BJ (cell line): ENCODE measurements at regions not wholly inside any gene's neighbourhood (a gene's known extent, or its start where the extent isn't known, plus 50 kb on each side); places are given as distances from the start of the nearest gene placed in this dataset.
A peak's percentile ranks its signal among the peaks of the same experiment; 100 is the strongest.

ENCODE experiments used
- CTCF ChIA-PET: fragments of 350-600 bp; formaldehyde crosslinking; extraction: SDS; loops from one replicate; lab custom pipeline; 2021; ENCODE audit warnings: antibody characterized with exemption, inconsistent platforms; lab: Yijun Ruan, JAX
- POLR2A ChIA-PET: fragments of 300-600 bp; sonication (Branson Sonifier 250); formaldehyde crosslinking; extraction: SDS; loops from one replicate; lab custom pipeline; 2021; ENCODE audit warnings: antibody characterized with exemption; lab: Charles Lee
- DNase-seq: peaks from one replicate; pipeline ENCODE4 v3.0.0-alpha.2; 2011; ENCODE audit warnings: low read depth
- H3K27me3 ChIP-seq: 2 replicates; pipeline ENCODE4 v1.6.0; 2011; ENCODE audit warnings: low read length; ENCODE audit not compliant: control insufficient read depth, insufficient read depth
- H3K36me3 ChIP-seq: 2 replicates; pipeline ENCODE4 v1.5.1; 2011; ENCODE audit warnings: low read length; ENCODE audit not compliant: control insufficient read depth, insufficient read depth
- H3K4me3 ChIP-seq: 2 replicates; pipeline ENCODE4 v1.5.1; 2011; ENCODE audit warnings: low read depth, mild to moderate bottlenecking, control low read depth, low read length
- TF ChIP-seq, protein P1 (sequence below): IDR thresholded peaks from 2 replicates; pipeline ENCODE4 v1.5.1; 2011; ENCODE audit warnings: low read depth, mild to moderate bottlenecking, control low read depth, inconsistent platforms, low read length, moderate library complexity; ENCODE audit not compliant: insufficient read depth

DNA sequence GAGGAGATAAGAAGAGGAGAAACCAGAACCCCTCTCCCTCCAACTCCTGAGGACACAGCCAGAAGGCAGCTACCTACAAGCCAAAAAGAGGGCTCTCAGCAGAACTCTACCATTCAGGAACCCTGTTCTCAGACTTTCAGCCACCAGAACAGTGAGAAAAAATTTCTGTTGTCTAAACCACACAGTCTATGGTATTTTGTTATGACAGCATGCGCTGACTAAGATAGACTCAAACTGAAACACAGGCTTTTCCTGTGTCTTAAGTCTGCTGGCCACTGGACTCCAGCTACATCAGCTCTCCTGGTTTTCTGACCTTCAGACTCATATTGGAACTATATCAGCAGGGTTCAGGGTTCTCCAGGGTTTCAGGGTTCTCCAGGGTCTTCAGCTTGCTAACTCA is 126.5 kb upstream of the TNFSF4 start:
- TF ChIP-seq, protein P1, sequence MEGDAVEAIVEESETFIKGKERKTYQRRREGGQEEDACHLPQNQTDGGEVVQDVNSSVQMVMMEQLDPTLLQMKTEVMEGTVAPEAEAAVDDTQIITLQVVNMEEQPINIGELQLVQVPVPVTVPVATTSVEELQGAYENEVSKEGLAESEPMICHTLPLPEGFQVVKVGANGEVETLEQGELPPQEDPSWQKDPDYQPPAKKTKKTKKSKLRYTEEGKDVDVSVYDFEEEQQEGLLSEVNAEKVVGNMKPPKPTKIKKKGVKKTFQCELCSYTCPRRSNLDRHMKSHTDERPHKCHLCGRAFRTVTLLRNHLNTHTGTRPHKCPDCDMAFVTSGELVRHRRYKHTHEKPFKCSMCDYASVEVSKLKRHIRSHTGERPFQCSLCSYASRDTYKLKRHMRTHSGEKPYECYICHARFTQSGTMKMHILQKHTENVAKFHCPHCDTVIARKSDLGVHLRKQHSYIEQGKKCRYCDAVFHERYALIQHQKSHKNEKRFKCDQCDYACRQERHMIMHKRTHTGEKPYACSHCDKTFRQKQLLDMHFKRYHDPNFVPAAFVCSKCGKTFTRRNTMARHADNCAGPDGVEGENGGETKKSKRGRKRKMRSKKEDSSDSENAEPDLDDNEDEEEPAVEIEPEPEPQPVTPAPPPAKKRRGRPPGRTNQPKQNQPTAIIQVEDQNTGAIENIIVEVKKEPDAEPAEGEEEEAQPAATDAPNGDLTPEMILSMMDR: no peak
- Histone ChIP-seq H3K36me3 (no peaks in the 10 kb centered on the region), H3K27me3 (no peaks in the 10 kb centered on the region), H3K4me3 (no peak overlapping the region)
- POLR2A ChIA-PET: no interaction called here
- CTCF ChIA-PET: no interaction called here
- no peak for DNase-seq

DNA sequence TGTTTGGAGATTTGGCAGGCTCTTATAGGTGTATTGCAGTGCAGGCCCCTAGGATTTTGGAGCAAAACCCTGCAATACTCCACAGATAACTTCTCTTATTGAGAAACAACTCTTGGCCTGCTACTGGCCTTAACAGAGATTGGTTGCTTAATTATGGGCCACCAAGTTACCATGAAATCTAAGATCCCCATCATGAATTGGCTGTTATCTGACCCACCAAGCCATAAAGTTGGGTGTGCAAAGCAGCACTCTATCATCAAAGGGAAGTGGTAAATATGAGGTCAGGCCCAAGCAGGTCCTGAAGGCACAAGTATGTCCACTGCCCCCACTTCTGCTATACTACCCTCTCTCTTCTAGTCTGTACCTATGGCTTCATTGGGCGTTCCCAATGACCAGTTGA is 130.0 kb upstream of the TNFSF4 start:
- no peaks in the 10 kb centered on the region for H3K27me3 ChIP-seq
- CTCF ChIA-PET: no interaction called here
- TF ChIP-seq, protein P1: no peak
- POLR2A ChIA-PET: no interaction called here
- DNase-seq: no peak
- no peaks in the 10 kb centered on the region for H3K36me3 ChIP-seq
- no peak overlapping the region for H3K4me3 ChIP-seq

DNA sequence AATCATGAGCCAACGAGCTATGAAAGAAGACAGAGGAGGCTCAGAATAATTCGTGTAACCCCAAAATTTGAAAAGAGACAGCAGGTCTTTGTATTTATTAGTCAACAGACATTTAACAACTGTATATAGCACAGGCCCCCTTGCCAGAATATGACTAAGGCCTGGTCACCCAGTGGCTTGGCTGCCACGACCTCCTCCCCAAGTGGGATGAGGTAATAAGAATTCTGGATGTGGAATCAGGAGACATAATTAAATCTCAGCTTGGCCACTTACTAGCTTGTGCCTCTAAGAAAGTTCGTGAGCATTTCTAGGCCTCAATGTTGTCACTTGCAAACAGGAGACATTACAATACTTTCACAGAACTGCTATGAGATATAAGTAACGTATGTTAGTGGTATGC is 134.2 kb upstream of the TNFSF4 start:
- H3K36me3 ChIP-seq: no peaks in the 10 kb centered on the region
- TF ChIP-seq, protein P1: no peak
- ChIA-PET CTCF (interaction anchor here (0.6 to 1.0 kb wide), 3 partner anchors 11 to 698 kb away, joined by 3 read pairs; no protein-coding TSS in a partner anchor), POLR2A (interaction anchor here (0.6 kb wide), 1 partner anchor 336 kb away, joined by 3 read pairs; no protein-coding TSS in a partner anchor)
- no peak overlapping the region for H3K4me3 ChIP-seq
- DNase-seq: peak; percentile 58
- no peaks in the 10 kb centered on the region for H3K27me3 ChIP-seq

DNA sequence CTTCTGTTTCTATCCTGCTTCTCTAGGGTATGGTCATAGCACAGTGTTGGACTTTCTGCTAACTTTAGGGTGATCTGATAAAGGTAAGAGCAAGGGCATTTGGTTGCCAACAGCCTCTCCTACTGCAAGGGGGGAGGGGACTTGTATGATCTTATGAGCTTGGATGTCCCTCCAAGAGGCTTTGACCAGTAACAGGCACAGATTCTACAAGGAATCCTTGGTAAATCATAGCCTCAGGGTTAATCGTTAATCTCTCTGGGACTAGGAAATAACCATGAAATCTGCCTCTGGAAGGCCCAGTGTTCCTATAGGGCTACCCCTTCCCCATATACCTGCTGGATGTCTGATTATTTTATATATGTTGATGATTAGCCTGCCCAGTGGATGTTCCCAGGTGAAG is 134.8 kb upstream of the TNFSF4 start:
- POLR2A ChIA-PET: no interaction called here
- CTCF ChIA-PET: no interaction called here
- DNase-seq: no peak

DNA sequence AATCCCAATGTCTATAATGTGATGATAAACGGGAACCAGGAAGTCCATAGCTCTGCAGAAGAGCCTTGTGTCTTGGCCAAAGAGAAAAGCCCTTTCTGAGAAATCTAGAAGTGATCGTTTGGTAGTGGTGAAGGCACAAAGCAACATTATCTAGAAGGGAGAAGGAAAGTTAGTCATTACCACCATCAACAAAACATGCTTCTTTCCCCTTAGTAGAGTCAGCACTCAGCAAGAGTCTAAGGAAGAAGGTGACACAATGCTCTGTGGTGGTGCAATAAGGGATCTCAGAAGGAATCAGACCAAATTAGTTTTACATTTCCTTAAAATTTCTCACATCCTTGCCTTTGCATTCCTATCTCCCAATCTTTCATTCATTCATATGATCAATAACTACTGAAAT is 134.4 kb upstream of the PRDX6 start:
- ChIA-PET POLR2A (no interaction called here), CTCF (no interaction called here)
- H3K36me3 ChIP-seq: no peaks in the 10 kb centered on the region
- H3K27me3 ChIP-seq: no peaks in the 10 kb centered on the region
- no peak overlapping the region for H3K4me3 ChIP-seq
- TF ChIP-seq, protein P1: no peak
- no peak for DNase-seq

More for the DNA sequence above, 134.8 kb upstream of the TNFSF4 start:
- no peaks in the 10 kb centered on the region for H3K36me3 ChIP-seq
- no peaks in the 10 kb centered on the region for H3K27me3 ChIP-seq
- H3K4me3 ChIP-seq: no peak overlapping the region
- TF ChIP-seq, protein P1: no peak
